ENCODE measurements at regions not wholly inside any gene's neighbourhood (a gene's known extent, or its start where the extent isn't known, plus 50 kb on each side); places are given as distances from the start of the nearest gene placed in this dataset.

GRCh38 chr6:12386816-12387215 lies 96.7 kb downstream of the EDN1 start:
- Histone ChIP-seq H3K9ac (ENCODE audit: low read length) (no peak overlapping the region), H3K27me3 (ENCODE audit: control insufficient read depth, insufficient read depth, low read length) (no peaks in the 10 kb centered on the region), H3K27ac (ENCODE audit: low read depth, low read length) (no peak overlapping the region)

GRCh38 chr6:12391472-12391871 lies 101.3 kb downstream of the EDN1 start:
- H3K36me3 ChIP-seq (ENCODE audit: control insufficient read depth, insufficient read depth, low read length) = no peaks in the 10 kb centered on the region
- no peak overlapping the region for H3K4me3 ChIP-seq (ENCODE audit: low read length)
- no peak overlapping the region for H3K27ac ChIP-seq (ENCODE audit: low read depth, low read length)
- H3K4me1 ChIP-seq (ENCODE audit: control insufficient read depth, insufficient read depth, low read length) = no peaks in the 10 kb centered on the region
- no peak overlapping the region for H3K9ac ChIP-seq (ENCODE audit: low read length)
- H3K27me3 ChIP-seq (ENCODE audit: control insufficient read depth, insufficient read depth, low read length) = no peaks in the 10 kb centered on the region

More at GRCh38 chr6:12386816-12387215, 96.7 kb downstream of the EDN1 start:
- Histone ChIP-seq H3K4me1 (ENCODE audit: control insufficient read depth, insufficient read depth, low read length) (no peaks in the 10 kb centered on the region), H3K4me3 (ENCODE audit: low read length) (no peak overlapping the region), H3K36me3 (ENCODE audit: control insufficient read depth, insufficient read depth, low read length) (no peaks in the 10 kb centered on the region)

- Histone ChIP-seq H3K9ac (ENCODE audit: low read length) (no peak overlapping the region), H3K4me1 (ENCODE audit: control insufficient read depth, insufficient read depth, low read length) (no peaks in the 10 kb centered on the region), H3K4me3 (ENCODE audit: low read length) (no peak overlapping the region), H3K27me3 (ENCODE audit: control insufficient read depth, insufficient read depth, low read length) (no peaks in the 10 kb centered on the region), H3K36me3 (ENCODE audit: control insufficient read depth, insufficient read depth, low read length) (no peaks in the 10 kb centered on the region), H3K27ac (ENCODE audit: low read depth, low read length) (no peak overlapping the region)
Observed at GRCh38 chr6:12392490-12392889, 102.3 kb downstream of the EDN1 start.

- Histone ChIP-seq H3K27ac (ENCODE audit: low read depth, low read length) (no peak overlapping the region), H3K4me3 (ENCODE audit: low read length) (no peak overlapping the region), H3K27me3 (ENCODE audit: control insufficient read depth, insufficient read depth, low read length) (no peaks in the 10 kb centered on the region)
Observed at GRCh38 chr6:12393100-12393499, 102.9 kb downstream of the EDN1 start.

GRCh38 chr6:12394170-12394569 lies 104.0 kb downstream of the EDN1 start:
- no peak overlapping the region for H3K9ac ChIP-seq (ENCODE audit: low read length)
- H3K27ac ChIP-seq (ENCODE audit: low read depth, low read length) = no peak overlapping the region
- H3K36me3 ChIP-seq (ENCODE audit: control insufficient read depth, insufficient read depth, low read length) = no peaks in the 10 kb centered on the region
- H3K27me3 ChIP-seq (ENCODE audit: control insufficient read depth, insufficient read depth, low read length) = no peaks in the 10 kb centered on the region
- no peaks in the 10 kb centered on the region for H3K4me1 ChIP-seq (ENCODE audit: control insufficient read depth, insufficient read depth, low read length)
- no peak overlapping the region for H3K4me3 ChIP-seq (ENCODE audit: low read length)

More at GRCh38 chr6:12393100-12393499, 102.9 kb downstream of the EDN1 start:
- Histone ChIP-seq H3K36me3 (ENCODE audit: control insufficient read depth, insufficient read depth, low read length) (no peaks in the 10 kb centered on the region), H3K4me1 (ENCODE audit: control insufficient read depth, insufficient read depth, low read length) (no peaks in the 10 kb centered on the region), H3K9ac (ENCODE audit: low read length) (no peak overlapping the region)

GRCh38 chr6:12395898-12396297 lies 105.7 kb downstream of the EDN1 start:
- Histone ChIP-seq H3K9ac (ENCODE audit: low read length) (no peak overlapping the region), H3K4me3 (ENCODE audit: low read length) (no peak overlapping the region), H3K27me3 (ENCODE audit: control insufficient read depth, insufficient read depth, low read length) (no peaks in the 10 kb centered on the region), H3K36me3 (ENCODE audit: control insufficient read depth, insufficient read depth, low read length) (no peaks in the 10 kb centered on the region), H3K27ac (ENCODE audit: low read depth, low read length) (no peak overlapping the region), H3K4me1 (ENCODE audit: control insufficient read depth, insufficient read depth, low read length) (peaks cover under 1% of the 10 kb centered on the region)

- peaks cover 7% of the 10 kb centered on the region for H3K4me1 ChIP-seq (ENCODE audit: control insufficient read depth, insufficient read depth, low read length)
- no peak overlapping the region for H3K9ac ChIP-seq (ENCODE audit: low read length)
- H3K27me3 ChIP-seq (ENCODE audit: control insufficient read depth, insufficient read depth, low read length) = no peaks in the 10 kb centered on the region
- no peak overlapping the region for H3K27ac ChIP-seq (ENCODE audit: low read depth, low read length)
- no peaks in the 10 kb centered on the region for H3K36me3 ChIP-seq (ENCODE audit: control insufficient read depth, insufficient read depth, low read length)
- no peak overlapping the region for H3K4me3 ChIP-seq (ENCODE audit: low read length)
Observed at GRCh38 chr6:12401200-12401599, 111.0 kb downstream of the EDN1 start.

- Histone ChIP-seq H3K27me3 (ENCODE audit: control insufficient read depth, insufficient read depth, low read length) (no peaks in the 10 kb centered on the region), H3K4me3 (ENCODE audit: low read length) (no peak overlapping the region), H3K9ac (ENCODE audit: low read length) (no peak overlapping the region), H3K27ac (ENCODE audit: low read depth, low read length) (no peak overlapping the region), H3K36me3 (ENCODE audit: control insufficient read depth, insufficient read depth, low read length) (no peaks in the 10 kb centered on the region), H3K4me1 (ENCODE audit: control insufficient read depth, insufficient read depth, low read length) (peaks cover 7% of the 10 kb centered on the region)
Observed at GRCh38 chr6:12403201-12403826, 113.2 kb downstream of the EDN1 start.

- Histone ChIP-seq H3K36me3 (ENCODE audit: control insufficient read depth, insufficient read depth, low read length) (no peaks in the 10 kb centered on the region), H3K27ac (ENCODE audit: low read depth, low read length) (no peak overlapping the region), H3K4me3 (ENCODE audit: low read length) (no peak overlapping the region), H3K27me3 (ENCODE audit: control insufficient read depth, insufficient read depth, low read length) (no peaks in the 10 kb centered on the region), H3K9ac (ENCODE audit: low read length) (no peak overlapping the region), H3K4me1 (ENCODE audit: control insufficient read depth, insufficient read depth, low read length) (peaks cover 7% of the 10 kb centered on the region)
Observed at GRCh38 chr6:12403947-12404647, 113.9 kb downstream of the EDN1 start.

- H3K27me3 ChIP-seq (ENCODE audit: control insufficient read depth, insufficient read depth, low read length) = no peaks in the 10 kb centered on the region
- peaks cover 7% of the 10 kb centered on the region for H3K4me1 ChIP-seq (ENCODE audit: control insufficient read depth, insufficient read depth, low read length)
- no peak overlapping the region for H3K27ac ChIP-seq (ENCODE audit: low read depth, low read length)
- no peak overlapping the region for H3K4me3 ChIP-seq (ENCODE audit: low read length)
- H3K9ac ChIP-seq (ENCODE audit: low read length) = no peak overlapping the region
- H3K36me3 ChIP-seq (ENCODE audit: control insufficient read depth, insufficient read depth, low read length) = no peaks in the 10 kb centered on the region
Observed at GRCh38 chr6:12404651-12405050, 114.5 kb downstream of the EDN1 start.

GRCh38 chr6:12408752-12409151 lies 118.6 kb downstream of the EDN1 start:
- Histone ChIP-seq H3K27me3 (ENCODE audit: control insufficient read depth, insufficient read depth, low read length) (no peaks in the 10 kb centered on the region), H3K4me3 (ENCODE audit: low read length) (no peak overlapping the region), H3K36me3 (ENCODE audit: control insufficient read depth, insufficient read depth, low read length) (no peaks in the 10 kb centered on the region), H3K27ac (ENCODE audit: low read depth, low read length) (no peak overlapping the region), H3K4me1 (ENCODE audit: control insufficient read depth, insufficient read depth, low read length) (no peaks in the 10 kb centered on the region), H3K9ac (ENCODE audit: low read length) (no peak overlapping the region)

- no peak overlapping the region for H3K27ac ChIP-seq (ENCODE audit: low read depth, low read length)
Observed at GRCh38 chr6:12410946-12411345, 120.8 kb downstream of the EDN1 start.

More at GRCh38 chr6:12410946-12411345, 120.8 kb downstream of the EDN1 start:
- Histone ChIP-seq H3K4me3 (ENCODE audit: low read length) (no peak overlapping the region), H3K4me1 (ENCODE audit: control insufficient read depth, insufficient read depth, low read length) (no peaks in the 10 kb centered on the region), H3K27me3 (ENCODE audit: control insufficient read depth, insufficient read depth, low read length) (no peaks in the 10 kb centered on the region), H3K36me3 (ENCODE audit: control insufficient read depth, insufficient read depth, low read length) (no peaks in the 10 kb centered on the region), H3K9ac (ENCODE audit: low read length) (no peak overlapping the region)

Measured in rectal smooth muscle tissue (tissue), 1 donor.